Pancreas (tissue), 10 donors: ENCODE measurements at regions not wholly inside any gene's neighbourhood (a gene's known extent, or its start where the extent isn't known, plus 50 kb on each side); places are given as distances from the start of the nearest gene placed in this dataset.

Source experiments
- ATAC-seq, 4 donors: fragments of 200-7000 bp; cut with Tn5 transposase; one replicate each; pipeline versions ENCODE4 v1.8.0 to v1.9.1; 2020; ENCODE audit warnings: mild to moderate bottlenecking in 4 of 4, moderate library complexity in 4 of 4
- DNase-seq, 6 donors: peaks; one replicate each; pipeline ENCODE4 v3.0.0-alpha.2; 2020
- FAIRE-seq: peaks from 2 replicates; lab custom pipeline; 2012; peaks lifted over from hg19 to GRCh38; lab: Jason Lieb, UNC
- H3K27ac ChIP-seq, 4 donors: fragments of 200-600 bp; sonication (generic); 1 replicate in 3 of 4; 2 replicates in 1 of 4; pipeline versions ENCODE4 v1.5.0 to v1.8.0; 2020
- H3K27me3 ChIP-seq, 4 donors: fragments of 200-600 bp; one replicate each; pipeline ENCODE4 v1.8.0; 2021
- H3K36me3 ChIP-seq, 3 donors: fragments of 200-600 bp; sonication (generic) in 1 of 3; one replicate each; pipeline versions ENCODE4 v1.5.0 to v1.8.0; 2020 to 2021
- H3K4me1 ChIP-seq, 3 donors: fragments of 200-600 bp; one replicate each; pipeline ENCODE4 v1.8.0; 2021
- H3K4me3 ChIP-seq, 4 donors: fragments of 200-600 bp; sonication (generic) in 2 of 4; one replicate each; pipeline versions ENCODE4 v1.5.0 to v1.8.0; 2020 to 2021
- H3K9me3 ChIP-seq, 4 donors: fragments of 200-600 bp; one replicate each; pipeline ENCODE4 v1.8.0; 2021
- WGBS, 2 donors: extraction: QIAGEN DNeasy Blood & Tissue Kit; methylation state at CpG; one replicate each; pipeline ENCODE4 v1.1.7; 2013; 5-methylcytosine and 5-hydroxymethylcytosine counted together
- intact Hi-C, 3 donors: fragments of 100-400 bp; cut with DNase I; formaldehyde crosslinking; loops; one replicate each; pipeline versions ENCODE4 v1.11.1 to v1.14.2; 2022
- TF ChIP-seq, protein P1 (sequence below), 4 donors: fragments of 200-600 bp; sonication (generic) in 3 of 4; IDR thresholded peaks; one replicate each; pipeline versions ENCODE4 v1.5.0 to v1.8.0; 2021; ENCODE audit warnings: antibody characterized with exemption in 4 of 4
- donor health status: healthy with polysubstance abuse.
- donor health status: DM: no; HTN: no; CAD: no; lungs with moderate emphysema.
- donor health status: DM: no; HTN: no; CAD: no.
- donor health status: control.
- donor health status: control.
- donor health status: Bipolar disorder and iron deficiency.
- donor health status: DM: yes; HTN: yes; CAD: no.
- donor health status: DM: no; HTN: no; CAD: no.
- donor health status: DM: no; HTN: no; CAD: no.
- donor health status: DM: yes; HTN: yes; CAD: no.

DNA sequence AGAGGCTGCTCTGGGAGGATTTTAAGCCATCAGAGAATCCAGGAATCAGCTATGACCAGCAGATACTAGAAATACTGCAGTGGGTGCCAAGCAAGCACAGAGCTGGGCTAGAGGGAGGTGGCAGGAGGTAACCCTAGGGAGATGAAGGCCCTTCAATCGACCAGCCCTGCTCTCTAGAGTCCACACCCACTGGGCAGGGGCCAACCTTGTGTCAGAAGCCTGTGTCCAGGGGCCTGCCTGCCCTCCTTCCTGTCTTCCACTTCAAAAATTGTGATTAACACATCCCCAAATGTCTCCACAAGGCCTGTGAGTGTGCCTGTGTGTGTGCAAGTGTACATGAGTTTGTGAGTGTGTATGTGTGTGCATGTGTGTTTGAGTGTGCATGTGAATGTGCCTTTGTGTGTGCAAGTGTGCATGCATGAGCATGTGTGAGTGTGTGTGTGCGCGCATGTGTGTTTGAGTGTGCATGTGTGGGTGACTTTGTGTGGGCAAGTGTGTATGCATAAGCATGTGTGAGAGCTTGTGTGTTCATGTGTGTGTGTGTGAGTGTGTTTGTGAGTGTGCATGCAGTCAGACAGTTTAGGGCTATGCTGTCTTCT, 367.7 kb downstream of the SFMBT2 start:
- intact Hi-C loops, result no loop called here
- Histone ChIP-seq H3K27ac (no peak overlapping the region), H3K4me3 (no peak overlapping the region), H3K36me3 (no peaks in the 10 kb centered on the region), H3K4me1 (no peaks in the 10 kb centered on the region), H3K27me3 (no peaks in the 10 kb centered on the region), H3K9me3 (no peaks in the 10 kb centered on the region)
- TF ChIP-seq, protein P1, sequence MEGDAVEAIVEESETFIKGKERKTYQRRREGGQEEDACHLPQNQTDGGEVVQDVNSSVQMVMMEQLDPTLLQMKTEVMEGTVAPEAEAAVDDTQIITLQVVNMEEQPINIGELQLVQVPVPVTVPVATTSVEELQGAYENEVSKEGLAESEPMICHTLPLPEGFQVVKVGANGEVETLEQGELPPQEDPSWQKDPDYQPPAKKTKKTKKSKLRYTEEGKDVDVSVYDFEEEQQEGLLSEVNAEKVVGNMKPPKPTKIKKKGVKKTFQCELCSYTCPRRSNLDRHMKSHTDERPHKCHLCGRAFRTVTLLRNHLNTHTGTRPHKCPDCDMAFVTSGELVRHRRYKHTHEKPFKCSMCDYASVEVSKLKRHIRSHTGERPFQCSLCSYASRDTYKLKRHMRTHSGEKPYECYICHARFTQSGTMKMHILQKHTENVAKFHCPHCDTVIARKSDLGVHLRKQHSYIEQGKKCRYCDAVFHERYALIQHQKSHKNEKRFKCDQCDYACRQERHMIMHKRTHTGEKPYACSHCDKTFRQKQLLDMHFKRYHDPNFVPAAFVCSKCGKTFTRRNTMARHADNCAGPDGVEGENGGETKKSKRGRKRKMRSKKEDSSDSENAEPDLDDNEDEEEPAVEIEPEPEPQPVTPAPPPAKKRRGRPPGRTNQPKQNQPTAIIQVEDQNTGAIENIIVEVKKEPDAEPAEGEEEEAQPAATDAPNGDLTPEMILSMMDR (IDR thresholded peaks at IDR 0.05), result no peak
- no peak for FAIRE-seq
- ATAC-seq, result no peak
- DNase-seq, result no peak
- WGBS, 2 donors, result 70 to 71% methylated on average over 3 of the region's 3 CpGs

DNA sequence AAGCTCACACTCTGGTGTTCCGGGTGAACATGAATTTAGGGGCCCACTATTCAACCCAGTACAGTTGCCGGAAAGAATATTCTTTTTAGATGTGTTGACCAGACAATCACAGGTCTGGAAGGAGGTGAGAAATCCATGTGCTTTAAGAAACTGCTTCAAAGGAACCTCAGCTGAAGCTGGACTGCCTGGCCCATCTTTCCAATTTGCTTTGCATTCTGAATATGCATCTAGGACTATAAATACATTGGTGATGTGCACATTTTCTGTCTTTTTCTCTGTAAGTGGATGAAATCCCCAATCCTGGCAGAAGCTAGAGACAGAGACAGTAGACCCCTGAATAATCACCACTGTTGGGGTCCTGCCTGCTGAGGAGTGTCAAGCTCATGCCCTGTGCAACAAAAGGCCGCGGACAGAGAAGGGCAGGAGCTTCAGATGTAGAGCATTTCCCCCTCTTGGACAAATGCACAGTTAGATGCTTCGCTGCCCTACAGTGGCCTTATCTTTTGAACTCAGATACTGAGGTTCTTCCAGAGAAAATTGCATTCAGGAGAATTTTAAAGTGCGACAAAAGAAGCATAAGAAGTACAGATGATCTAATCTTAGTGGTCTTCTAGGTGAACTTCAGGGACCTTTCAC, 368.3 kb downstream of the SFMBT2 start:
- FAIRE-seq, result no peak
- 82 to 92% methylated on average over 6 of the region's 6 CpGs for WGBS, 2 donors
- no peaks in the 10 kb centered on the region for H3K36me3 ChIP-seq
- H3K27me3 ChIP-seq, result no peaks in the 10 kb centered on the region
- ATAC-seq, result no peak
- intact Hi-C loops, result no loop called here
- H3K27ac ChIP-seq, result no peak overlapping the region
- H3K9me3 ChIP-seq, result no peaks in the 10 kb centered on the region
- no peak overlapping the region for H3K4me3 ChIP-seq
- TF ChIP-seq, protein P1 (IDR thresholded peaks at IDR 0.05), result no peak
- no peaks in the 10 kb centered on the region for H3K4me1 ChIP-seq
- no peak for DNase-seq

DNA sequence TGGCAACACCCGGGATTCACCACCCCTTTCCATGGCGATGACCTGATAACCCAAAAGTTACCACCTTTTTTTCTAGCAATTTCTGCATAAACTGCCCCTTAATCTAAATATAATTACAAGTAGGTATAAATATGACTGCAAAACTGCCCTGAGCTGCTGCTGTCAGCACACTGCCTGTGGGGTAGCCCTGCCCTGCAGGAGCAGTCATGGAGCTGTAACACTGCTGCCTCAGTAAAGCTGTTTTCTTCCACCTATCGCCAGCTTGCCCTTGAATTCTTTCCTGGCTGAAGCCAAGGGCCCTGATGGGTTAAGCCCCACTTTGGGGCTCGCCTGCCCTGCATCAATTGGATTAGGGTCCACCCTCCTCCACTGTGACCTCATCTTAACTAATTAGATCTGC, 368.8 kb downstream of the SFMBT2 start:
- no peak for DNase-seq
- Histone ChIP-seq H3K9me3 (no peaks in the 10 kb centered on the region), H3K4me3 (no peak overlapping the region), H3K4me1 (no peaks in the 10 kb centered on the region), H3K27ac (no peak overlapping the region), H3K27me3 (no peaks in the 10 kb centered on the region), H3K36me3 (no peaks in the 10 kb centered on the region)
- FAIRE-seq, result no peak
- TF ChIP-seq, protein P1 (IDR thresholded peaks at IDR 0.05), result no peak
- WGBS, 2 donors, result 60 to 66% methylated on average over 4 of the region's 4 CpGs
- intact Hi-C loops, result no loop called here
- ATAC-seq, result no peak

GRCh38 chr10:7040681-7041080, 370.2 kb downstream of the SFMBT2 start:
- ATAC-seq (no peak), FAIRE-seq (no peak)

GRCh38 chr10:7039859-7040258, 371.0 kb downstream of the SFMBT2 start:
- no peak overlapping the region for H3K4me3 ChIP-seq
- no peak overlapping the region for H3K27ac ChIP-seq
- TF ChIP-seq, protein P1 (IDR thresholded peaks at IDR 0.05), result no peak
- no peaks in the 10 kb centered on the region for H3K36me3 ChIP-seq
- ATAC-seq (no peak), DNase-seq (no peak), FAIRE-seq (no peak)
- intact Hi-C loops, result no loop called here
- no peaks in the 10 kb centered on the region for H3K4me1 ChIP-seq
- no peaks in the 10 kb centered on the region for H3K27me3 ChIP-seq
- H3K9me3 ChIP-seq, result no peaks in the 10 kb centered on the region

More at GRCh38 chr10:7040681-7041080, 370.2 kb downstream of the SFMBT2 start:
- Histone ChIP-seq H3K27me3 (no peaks in the 10 kb centered on the region), H3K27ac (no peak overlapping the region), H3K4me1 (no peaks in the 10 kb centered on the region), H3K36me3 (no peaks in the 10 kb centered on the region), H3K4me3 (no peak overlapping the region), H3K9me3 (no peaks in the 10 kb centered on the region)
- intact Hi-C loops, result no loop called here
- no peak for DNase-seq
- WGBS, 2 donors, result 68 to 77% methylated on average over 11 of the region's 11 CpGs
- TF ChIP-seq, protein P1 (IDR thresholded peaks at IDR 0.05), result no peak
